Upper lobe of right lung (tissue), 1 donor: ENCODE measurements at regions not wholly inside any gene's neighbourhood (a gene's known extent, or its start where the extent isn't known, plus 50 kb on each side); places are given as distances from the start of the nearest gene placed in this dataset.
A peak's percentile ranks its signal among the peaks of the same experiment; 100 is the strongest.
"Not testable (repeated sequence)": the region's sequence is repeated elsewhere in the genome, so short reads cannot be mapped to it uniquely, and the experiment has no call there.

Source experiments
- ATAC-seq: fragments of 200-7000 bp; cut with Tn5 transposase; one replicate; pipeline ENCODE4 v1.9.1; 2020; ENCODE audit warnings: mild to moderate bottlenecking, moderate library complexity
- DNase-seq: peaks from one replicate; pipeline ENCODE4 v3.0.0-alpha.2; 2020
- H3K27ac ChIP-seq: fragments of 200-600 bp; one replicate; pipeline ENCODE4 v1.8.0; 2022
- H3K27me3 ChIP-seq: fragments of 200-600 bp; one replicate; pipeline ENCODE4 v1.8.0; 2022; ENCODE audit warnings: mild to moderate bottlenecking
- H3K36me3 ChIP-seq: fragments of 200-600 bp; one replicate; pipeline ENCODE4 v1.8.0; 2022
- H3K4me1 ChIP-seq: fragments of 200-600 bp; one replicate; pipeline ENCODE4 v1.8.0; 2022
- H3K4me3 ChIP-seq: fragments of 200-600 bp; one replicate; pipeline ENCODE4 v1.8.0; 2022; ENCODE audit warnings: mild to moderate bottlenecking
- H3K9me3 ChIP-seq: fragments of 200-600 bp; one replicate; pipeline ENCODE4 v1.8.0; 2022
- CTCF ChIP-seq: fragments of 200-600 bp; IDR thresholded peaks from one replicate; pipeline ENCODE4 v1.8.0; 2022; ENCODE audit warnings: antibody characterized with exemption
- intact Hi-C: fragments of 100-400 bp; cut with DNase I; formaldehyde crosslinking; loops from one replicate; pipeline ENCODE4 v1.11.0; 2022
- donor health status: DM: no; HTN: yes; CAD: no; lungs with severe emphysema.

DNA sequence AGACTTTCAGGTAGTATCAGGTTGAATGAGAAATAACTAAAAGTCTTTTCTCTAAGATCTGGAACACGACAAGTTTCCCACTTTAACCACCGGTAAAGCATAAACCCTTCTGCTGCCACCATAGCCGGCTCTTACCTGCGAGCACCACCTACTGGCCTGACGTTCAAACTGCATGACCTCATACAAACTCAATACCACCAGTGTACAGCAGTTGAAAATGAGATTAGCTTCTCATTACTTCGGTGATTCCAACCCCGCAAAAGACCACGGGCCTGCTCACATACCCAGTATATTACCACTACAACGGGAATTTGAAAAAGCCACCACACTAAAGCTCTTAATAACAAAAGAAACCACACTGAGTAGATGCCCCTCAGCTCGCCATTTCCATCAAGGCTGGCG is 1238.6 kb downstream of the TMEM121 start:
- peak; percentile 44 for TF ChIP-seq CTCF
- peak; percentile 95 for ATAC-seq
- H3K36me3 ChIP-seq, H3K4me3 ChIP-seq, H3K4me1 ChIP-seq, H3K27ac ChIP-seq, H3K27me3 ChIP-seq, intact Hi-C loops, H3K9me3 ChIP-seq, DNase-seq: not testable (repeated sequence)

GRCh38 chr14:106766145-106766544 is 1239.8 kb downstream of the TMEM121 start:
- Histone ChIP-seq H3K27me3 (no peaks in the 10 kb centered on the region), H3K27ac (no peak overlapping the region), H3K4me3 (no peak overlapping the region), H3K9me3 (no peaks in the 10 kb centered on the region), H3K4me1 (no peaks in the 10 kb centered on the region), H3K36me3 (no peaks in the 10 kb centered on the region)
- TF ChIP-seq CTCF, result no peak
- ATAC-seq (no peak), DNase-seq (no peak)
- intact Hi-C loops, result no loop called here

DNA sequence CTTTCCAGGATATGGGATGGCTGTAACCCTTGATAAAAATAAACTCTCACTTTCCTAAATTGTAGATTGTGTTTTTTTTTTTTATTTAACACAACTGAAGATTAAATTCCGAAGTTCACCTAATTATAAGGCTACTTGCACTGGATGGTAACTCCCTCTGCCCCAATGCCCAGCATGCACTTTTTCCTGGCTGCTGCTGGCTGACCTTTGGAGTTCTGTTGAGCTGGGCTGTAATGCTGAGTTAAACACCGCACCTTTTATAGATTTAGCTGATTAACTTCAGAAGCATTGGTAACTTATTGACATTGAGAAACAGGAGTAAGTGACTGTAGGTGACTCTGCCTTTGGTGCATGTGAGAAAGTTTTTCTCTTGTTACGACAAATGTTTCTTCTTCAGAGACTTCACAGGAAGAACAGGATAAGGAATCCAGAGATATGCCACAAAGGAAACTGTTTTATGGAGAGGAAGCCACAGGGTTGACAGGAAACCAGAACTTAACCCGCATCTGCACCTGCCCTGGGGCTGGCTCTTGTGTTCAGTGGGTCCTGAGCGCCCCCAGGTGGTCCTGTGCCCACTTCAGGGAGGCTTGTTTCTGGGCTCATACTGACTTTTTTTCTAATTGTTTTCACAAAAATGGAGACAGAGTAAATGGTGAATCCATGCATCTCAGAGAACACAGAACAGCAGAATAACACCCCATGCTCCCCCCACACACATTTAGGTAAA is 1240.3 kb downstream of the TMEM121 start:
- H3K4me1 ChIP-seq, H3K36me3 ChIP-seq, DNase-seq, H3K4me3 ChIP-seq, H3K9me3 ChIP-seq, H3K27ac ChIP-seq, H3K27me3 ChIP-seq, ATAC-seq, intact Hi-C loops: not testable (repeated sequence)

GRCh38 chr14:106768230-106768629 is 1241.8 kb downstream of the TMEM121 start:
- intact Hi-C loops, result not testable (repeated sequence)

DNA sequence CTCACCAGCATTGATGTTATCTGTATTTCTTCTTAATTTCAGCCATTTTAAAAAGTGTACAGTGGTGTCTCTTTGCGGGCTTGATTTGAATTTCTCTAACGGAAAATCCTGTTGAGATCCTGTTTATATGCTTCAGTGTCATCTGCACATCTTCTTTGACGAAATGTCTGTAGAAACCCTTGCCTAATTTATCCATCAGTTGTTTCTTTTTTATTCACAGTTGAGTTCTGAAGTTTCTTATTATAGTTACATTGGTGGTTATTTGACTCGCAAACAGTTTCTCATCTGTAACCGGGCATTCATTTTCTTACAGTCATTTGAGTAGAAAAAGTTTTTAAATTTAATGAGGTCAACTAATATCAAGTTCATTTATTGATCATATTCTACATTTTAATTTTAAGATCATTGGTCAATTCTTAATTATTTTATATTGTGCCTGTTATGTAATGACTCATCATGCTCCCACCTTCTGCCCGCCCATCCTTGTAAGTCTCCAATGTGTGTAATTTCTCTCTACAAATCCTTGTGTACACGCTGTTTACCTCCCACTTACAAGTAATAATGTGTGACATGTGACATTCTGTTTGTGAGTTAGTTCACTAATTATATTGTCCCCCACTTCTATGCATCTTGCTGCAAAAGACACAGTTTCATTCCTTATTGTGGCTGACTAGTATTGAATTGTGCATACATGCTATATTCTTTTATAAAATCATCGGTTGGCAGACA is 1242.8 kb downstream of the TMEM121 start:
- intact Hi-C loops, ATAC-seq, H3K4me3 ChIP-seq: not testable (repeated sequence)

More at GRCh38 chr14:106768230-106768629, 1241.8 kb downstream of the TMEM121 start:
- not testable (repeated sequence) for H3K9me3 ChIP-seq, H3K27ac ChIP-seq, ATAC-seq, DNase-seq, H3K4me1 ChIP-seq, H3K4me3 ChIP-seq, H3K27me3 ChIP-seq, H3K36me3 ChIP-seq

DNA sequence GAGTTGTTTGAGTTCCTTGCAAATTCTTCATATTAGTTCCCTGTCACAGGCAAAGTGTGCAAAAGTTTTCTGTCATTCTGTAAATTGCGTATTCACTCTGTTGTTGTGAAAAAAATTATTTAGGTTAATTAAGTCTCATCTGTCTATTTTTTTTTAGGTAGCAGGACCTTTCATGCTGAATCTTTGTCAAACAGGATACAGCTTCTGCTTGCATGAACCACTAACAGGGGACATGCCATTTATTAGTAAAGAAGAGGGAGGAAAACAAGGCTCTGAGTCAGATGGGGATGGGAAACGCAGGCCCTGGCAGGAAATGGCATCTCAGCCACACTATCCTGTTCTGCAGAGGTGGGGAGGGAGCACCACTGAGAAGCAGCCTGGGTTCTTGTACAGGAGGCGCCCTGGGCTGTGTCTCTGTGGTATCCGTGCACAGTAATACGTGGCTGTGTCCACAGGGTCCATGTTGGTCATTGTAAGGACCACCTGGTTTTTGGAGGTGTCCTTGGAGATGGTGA is 1243.8 kb downstream of the TMEM121 start:
- H3K27me3 ChIP-seq, DNase-seq, H3K27ac ChIP-seq, H3K9me3 ChIP-seq, H3K4me3 ChIP-seq, H3K36me3 ChIP-seq, H3K4me1 ChIP-seq, intact Hi-C loops: not testable (repeated sequence)
- peak; percentile 38 for ATAC-seq

More for the DNA sequence above, 1242.8 kb downstream of the TMEM121 start:
- not testable (repeated sequence) for H3K9me3 ChIP-seq, H3K27ac ChIP-seq, H3K4me1 ChIP-seq, DNase-seq, H3K27me3 ChIP-seq, H3K36me3 ChIP-seq

- intact Hi-C loops, ATAC-seq, H3K9me3 ChIP-seq, H3K36me3 ChIP-seq, H3K27me3 ChIP-seq, H3K27ac ChIP-seq, H3K4me1 ChIP-seq, H3K4me3 ChIP-seq: not testable (repeated sequence)
- DNase-seq, result peak; percentile 66
- TF ChIP-seq CTCF, result peak; percentile 44
Observed at GRCh38 chr14:106774889-106775480, 1248.6 kb downstream of the TMEM121 start.
